ENCODE measurements at regions not wholly inside any gene's neighbourhood (a gene's known extent, or its start where the extent isn't known, plus 50 kb on each side); places are given as distances from the start of the nearest gene placed in this dataset.

DNA sequence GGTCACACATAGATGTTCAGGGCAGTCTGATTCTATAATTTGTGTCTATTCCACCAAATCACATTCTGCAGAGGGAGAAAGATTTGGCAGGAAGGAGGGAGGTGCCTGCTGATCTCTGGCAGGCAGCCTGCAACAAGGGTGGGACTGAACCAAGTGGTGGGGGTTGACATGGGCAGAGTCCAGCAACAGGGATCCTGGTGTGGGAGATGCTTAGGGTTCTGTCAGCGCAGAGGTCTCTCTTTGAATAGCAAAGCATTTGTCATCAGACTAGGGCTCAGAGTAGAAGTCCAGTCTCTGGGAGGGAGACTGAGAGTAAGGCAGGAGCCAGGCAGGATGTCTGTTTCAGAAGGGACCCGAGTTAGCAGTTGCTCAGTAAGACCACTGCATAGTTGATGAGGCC, 94.6 kb downstream of the UTP18 start:
- no peak overlapping the region for H3K4me3 ChIP-seq
- H3K36me3 ChIP-seq = no peaks in the 10 kb centered on the region
- peaks cover 4% of the 10 kb centered on the region for H3K27me3 ChIP-seq
- H3K27ac ChIP-seq = no peak overlapping the region
- 51% methylated on average over 2 of the region's 2 CpGs for WGBS
- no peak for TF ChIP-seq EP300 (IDR thresholded peaks at IDR 0.05)
- TF ChIP-seq, protein P1, sequence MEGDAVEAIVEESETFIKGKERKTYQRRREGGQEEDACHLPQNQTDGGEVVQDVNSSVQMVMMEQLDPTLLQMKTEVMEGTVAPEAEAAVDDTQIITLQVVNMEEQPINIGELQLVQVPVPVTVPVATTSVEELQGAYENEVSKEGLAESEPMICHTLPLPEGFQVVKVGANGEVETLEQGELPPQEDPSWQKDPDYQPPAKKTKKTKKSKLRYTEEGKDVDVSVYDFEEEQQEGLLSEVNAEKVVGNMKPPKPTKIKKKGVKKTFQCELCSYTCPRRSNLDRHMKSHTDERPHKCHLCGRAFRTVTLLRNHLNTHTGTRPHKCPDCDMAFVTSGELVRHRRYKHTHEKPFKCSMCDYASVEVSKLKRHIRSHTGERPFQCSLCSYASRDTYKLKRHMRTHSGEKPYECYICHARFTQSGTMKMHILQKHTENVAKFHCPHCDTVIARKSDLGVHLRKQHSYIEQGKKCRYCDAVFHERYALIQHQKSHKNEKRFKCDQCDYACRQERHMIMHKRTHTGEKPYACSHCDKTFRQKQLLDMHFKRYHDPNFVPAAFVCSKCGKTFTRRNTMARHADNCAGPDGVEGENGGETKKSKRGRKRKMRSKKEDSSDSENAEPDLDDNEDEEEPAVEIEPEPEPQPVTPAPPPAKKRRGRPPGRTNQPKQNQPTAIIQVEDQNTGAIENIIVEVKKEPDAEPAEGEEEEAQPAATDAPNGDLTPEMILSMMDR (IDR thresholded peaks at IDR 0.05) = no peak
- TF ChIP-seq POLR2A (IDR thresholded peaks at IDR 0.05) = no peak
- TF ChIP-seq POLR2AphosphoS5 (IDR thresholded peaks at IDR 0.05) = no peak
- H3K9me3 ChIP-seq = no peaks in the 10 kb centered on the region
- no peak for DNase-seq (ENCODE audit: low spot score in 2 of 2)
- H3K4me1 ChIP-seq = no peaks in the 10 kb centered on the region

DNA sequence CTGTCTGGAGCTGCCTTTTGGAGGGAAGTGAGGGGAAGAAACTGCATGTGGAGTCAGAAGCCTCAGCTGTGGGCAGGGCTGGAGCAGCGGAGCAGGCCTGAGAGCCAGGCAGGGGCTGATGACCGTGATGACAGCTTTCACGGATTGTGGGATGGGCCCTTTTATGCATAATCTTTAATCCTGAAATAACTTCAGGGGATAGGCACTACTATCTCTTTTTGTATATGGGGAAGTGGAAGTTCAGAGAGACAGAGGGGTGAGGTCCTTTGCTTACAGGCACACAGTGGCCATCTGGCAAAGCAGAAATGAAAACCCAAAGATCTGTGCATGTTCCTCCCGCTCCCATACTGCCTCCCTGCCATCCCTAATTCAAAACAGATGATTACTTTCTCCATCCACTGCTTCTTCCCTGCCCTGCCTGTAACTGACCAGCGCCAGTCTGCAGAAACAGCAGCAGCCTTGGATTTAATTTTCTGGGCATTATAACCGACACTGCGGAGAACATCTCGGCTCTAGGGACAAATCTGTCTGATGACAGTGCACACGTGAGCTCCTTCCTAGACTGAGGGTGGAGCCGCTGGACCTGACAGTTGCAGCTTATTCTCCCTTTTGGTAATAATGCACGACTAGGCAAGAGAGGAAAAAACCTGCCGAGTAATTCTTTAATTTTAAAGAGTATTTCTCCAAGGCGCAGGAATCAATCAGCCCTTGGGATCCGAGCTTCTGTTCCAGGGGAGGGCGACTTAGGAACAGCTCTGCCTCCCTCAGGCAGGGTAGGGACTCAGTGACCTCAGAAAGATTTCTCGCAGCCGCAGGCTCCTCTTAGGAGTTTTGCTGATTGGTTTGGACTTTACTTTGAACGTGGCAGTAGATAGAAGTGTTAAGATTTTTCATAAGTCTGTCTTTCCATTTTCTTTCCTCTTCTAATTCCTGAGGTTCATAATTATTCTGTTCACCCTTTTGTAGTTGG, 95.4 kb downstream of the UTP18 start:
- TF ChIP-seq, protein P1 (IDR thresholded peaks at IDR 0.05) = no peak
- no peak overlapping the region for H3K27ac ChIP-seq
- H3K4me3 ChIP-seq = no peak overlapping the region

DNA sequence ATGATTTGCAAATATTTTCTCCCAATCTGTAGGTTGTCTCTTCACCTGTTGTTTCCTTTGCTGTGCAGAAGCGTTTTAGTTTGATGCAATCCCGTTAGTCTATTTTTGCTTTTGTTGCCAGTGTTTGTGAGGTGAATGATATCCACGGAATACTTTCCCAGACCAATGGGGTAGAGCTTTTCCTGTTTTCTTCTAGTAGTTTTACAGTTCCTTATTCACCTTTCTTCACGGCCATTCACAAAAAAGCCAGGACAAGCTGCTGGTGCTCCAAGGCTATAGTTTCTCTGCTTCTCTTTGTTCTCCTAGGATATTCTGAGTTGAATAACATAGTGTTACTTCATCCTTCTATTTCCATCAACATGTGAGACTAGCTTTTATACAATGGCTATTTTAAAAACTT, 98.7 kb downstream of the UTP18 start:
- no peaks in the 10 kb centered on the region for H3K4me1 ChIP-seq
- no peak overlapping the region for H3K4me3 ChIP-seq
- no peak overlapping the region for H3K27ac ChIP-seq
- H3K9me3 ChIP-seq = no peaks in the 10 kb centered on the region
- 90% methylated on average over 4 of the region's 4 CpGs for WGBS
- H3K27me3 ChIP-seq = peaks cover 3% of the 10 kb centered on the region
- no peak for DNase-seq (ENCODE audit: low spot score in 2 of 2)
- TF ChIP-seq, protein P1 (IDR thresholded peaks at IDR 0.05) = no peak
- TF ChIP-seq POLR2A (IDR thresholded peaks at IDR 0.05) (no peak), POLR2AphosphoS5 (IDR thresholded peaks at IDR 0.05) (no peak), EP300 (IDR thresholded peaks at IDR 0.05) (no peak)
- H3K36me3 ChIP-seq = no peaks in the 10 kb centered on the region

More for the DNA sequence above, 95.4 kb downstream of the UTP18 start:
- Histone ChIP-seq H3K27me3 (peaks cover 4% of the 10 kb centered on the region), H3K36me3 (no peaks in the 10 kb centered on the region), H3K9me3 (no peaks in the 10 kb centered on the region), H3K4me1 (no peaks in the 10 kb centered on the region)
- WGBS = 53% methylated on average over 18 of the region's 18 CpGs
- no peak for DNase-seq (ENCODE audit: low spot score in 2 of 2)

DNA sequence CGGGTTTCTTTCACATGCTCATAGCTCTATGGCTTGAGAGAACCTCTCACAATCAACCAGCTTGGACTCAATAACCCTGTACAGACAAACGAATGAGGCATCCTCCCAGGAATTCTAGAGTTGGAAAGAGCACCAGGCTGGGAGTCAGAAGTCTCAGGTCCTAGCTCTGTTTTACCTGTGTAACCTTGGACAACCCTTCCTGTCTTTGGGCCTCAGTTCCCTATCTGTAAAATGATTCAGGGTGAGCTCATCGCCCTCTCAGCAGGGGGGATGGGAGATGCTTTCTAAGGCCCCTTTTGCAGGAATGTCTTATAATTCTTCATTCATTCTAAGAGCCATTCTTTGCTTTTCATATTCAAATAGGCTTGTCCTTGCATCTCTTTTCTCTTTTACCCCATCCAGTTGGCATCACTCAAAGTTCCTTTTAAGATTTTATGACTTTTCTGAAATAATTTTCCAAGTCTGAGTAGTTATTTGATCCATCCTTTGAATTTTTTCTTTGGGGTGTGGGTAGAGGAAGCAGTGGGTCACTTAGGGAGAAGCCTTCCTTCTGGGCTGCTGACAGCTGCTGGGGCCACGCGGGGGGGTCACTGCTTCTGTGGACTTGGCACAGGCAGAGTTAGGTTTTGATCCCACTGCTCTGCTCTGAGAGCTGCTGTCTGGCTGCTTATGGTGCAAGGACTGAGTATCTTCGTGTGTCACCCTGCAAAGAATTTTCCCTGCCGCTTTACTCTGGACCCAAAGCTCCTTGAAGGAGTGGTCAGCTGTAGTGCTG, 102.7 kb downstream of the UTP18 start:
- Histone ChIP-seq H3K27ac (no peak overlapping the region), H3K9me3 (no peaks in the 10 kb centered on the region), H3K27me3 (peaks cover 3% of the 10 kb centered on the region), H3K4me3 (no peak overlapping the region), H3K4me1 (no peaks in the 10 kb centered on the region), H3K36me3 (no peaks in the 10 kb centered on the region)
- 42% methylated on average over 7 of the region's 7 CpGs for WGBS
- DNase-seq (ENCODE audit: low spot score in 2 of 2) = no peak
- TF ChIP-seq POLR2A (IDR thresholded peaks at IDR 0.05) (no peak), EP300 (IDR thresholded peaks at IDR 0.05) (no peak), POLR2AphosphoS5 (IDR thresholded peaks at IDR 0.05) (no peak)
- TF ChIP-seq, protein P1 (IDR thresholded peaks at IDR 0.05) = no peak

DNA sequence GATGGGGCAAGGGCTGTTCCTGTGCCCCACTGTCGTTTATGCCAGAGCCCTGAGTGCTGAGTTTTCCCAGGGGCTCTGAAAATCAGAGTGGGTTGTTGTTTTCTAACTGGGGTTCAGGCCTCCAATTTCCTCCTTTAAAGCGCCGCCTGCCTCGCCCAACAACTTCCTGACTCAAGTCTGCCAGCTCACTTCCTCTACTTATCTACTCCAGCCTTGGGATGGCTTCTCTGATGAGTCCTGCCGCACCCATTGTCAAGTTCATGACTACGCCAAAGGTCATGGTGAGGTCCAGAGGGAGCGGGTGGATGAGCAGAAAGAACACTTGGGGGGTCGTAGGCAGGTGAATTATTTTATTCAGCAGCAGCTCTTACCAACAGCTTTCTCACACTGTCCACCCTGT, 104.7 kb downstream of the UTP18 start:
- no peaks in the 10 kb centered on the region for H3K4me1 ChIP-seq
- H3K36me3 ChIP-seq = no peaks in the 10 kb centered on the region
- 68% methylated on average over 8 of the region's 8 CpGs for WGBS
- no peak for DNase-seq (ENCODE audit: low spot score in 2 of 2)
- H3K27ac ChIP-seq = no peak overlapping the region
- H3K4me3 ChIP-seq = no peak overlapping the region
- TF ChIP-seq POLR2A (IDR thresholded peaks at IDR 0.05) (no peak), EP300 (IDR thresholded peaks at IDR 0.05) (no peak), POLR2AphosphoS5 (IDR thresholded peaks at IDR 0.05) (no peak)
- TF ChIP-seq, protein P1 (IDR thresholded peaks at IDR 0.05) = no peak
- H3K9me3 ChIP-seq = no peaks in the 10 kb centered on the region
- H3K27me3 ChIP-seq = peaks cover 3% of the 10 kb centered on the region
